ENCODE measurements at regions not wholly inside any gene's neighbourhood (a gene's known extent, or its start where the extent isn't known, plus 50 kb on each side); places are given as distances from the start of the nearest gene placed in this dataset.

DNA sequence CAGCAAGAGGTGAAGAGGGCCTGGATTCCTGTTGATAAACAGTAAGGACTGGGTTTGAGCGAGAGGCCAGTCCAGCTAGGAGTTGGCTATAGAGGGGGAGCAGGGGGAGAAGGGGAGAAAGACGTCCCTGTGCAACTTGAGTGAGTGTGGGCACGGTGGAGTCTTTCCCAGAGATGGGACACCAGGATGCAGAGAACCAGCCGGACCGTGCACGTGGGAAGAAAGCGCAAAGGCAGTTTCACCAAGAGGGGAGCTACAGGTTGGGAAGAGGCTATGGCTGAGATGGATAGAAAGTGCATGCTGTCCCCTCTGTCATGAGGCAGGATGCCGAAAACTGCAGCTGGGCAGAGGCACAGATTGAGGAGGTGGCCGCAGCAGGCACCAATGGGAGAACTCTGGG lies 96.0 kb upstream of the TLE3 start:
- Histone ChIP-seq H3K9me3 (ENCODE audit: control insufficient read depth in 2 of 2, low read length in 2 of 2) (no peaks in the 10 kb centered on the region), H3K9ac (ENCODE audit: low read depth in 1 of 2, low read length in 2 of 2) (no peak overlapping the region)

DNA sequence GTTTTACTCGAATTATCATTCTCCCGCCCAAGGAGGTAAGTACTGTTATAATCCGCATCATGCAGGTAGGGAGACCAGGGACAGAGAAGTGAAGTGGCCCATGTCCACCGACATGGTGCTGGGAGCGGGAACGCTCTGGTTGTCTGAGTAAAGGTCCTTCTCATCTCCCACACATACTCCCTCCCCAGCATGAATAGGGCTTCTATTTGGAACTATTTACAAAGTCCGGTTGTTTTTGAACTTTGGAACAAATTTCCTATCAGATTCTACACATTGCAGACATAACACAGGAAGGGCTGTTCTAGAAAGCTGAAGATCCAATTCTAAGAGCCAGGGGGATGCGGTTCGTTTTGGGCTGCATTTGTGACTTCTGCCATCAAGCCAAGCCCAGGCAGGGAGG lies 94.8 kb upstream of the TLE3 start:
- H3K9ac ChIP-seq (ENCODE audit: low read depth in 1 of 2, low read length in 2 of 2): no peak overlapping the region
- H3K4me1 ChIP-seq (ENCODE audit: control insufficient read depth in 2 of 2, insufficient read depth in 2 of 2, low read length in 2 of 2): peaks cover 0 to 11% of the 10 kb centered on the region in 2 donors
- H3K27me3 ChIP-seq (ENCODE audit: control insufficient read depth in 2 of 2, insufficient read depth in 2 of 2, low read length in 2 of 2): no peaks in the 10 kb centered on the region
- H3K9me3 ChIP-seq (ENCODE audit: control insufficient read depth in 2 of 2, low read length in 2 of 2): no peaks in the 10 kb centered on the region
- no peak overlapping the region for H3K4me3 ChIP-seq (ENCODE audit: low read length in 2 of 2)
- no peaks in the 10 kb centered on the region for H3K36me3 ChIP-seq (ENCODE audit: control insufficient read depth in 2 of 2, insufficient read depth in 2 of 2, low read length in 2 of 2)
- no peak overlapping the region for H3K27ac ChIP-seq (ENCODE audit: low read depth in 2 of 2, low read length in 2 of 2)

More for the DNA sequence above, 96.0 kb upstream of the TLE3 start:
- no peaks in the 10 kb centered on the region for H3K27me3 ChIP-seq (ENCODE audit: control insufficient read depth in 2 of 2, insufficient read depth in 2 of 2, low read length in 2 of 2)
- no peak overlapping the region for H3K4me3 ChIP-seq (ENCODE audit: low read length in 2 of 2)
- no peak overlapping the region for H3K27ac ChIP-seq (ENCODE audit: low read depth in 2 of 2, low read length in 2 of 2)
- no peaks in the 10 kb centered on the region for H3K36me3 ChIP-seq (ENCODE audit: control insufficient read depth in 2 of 2, insufficient read depth in 2 of 2, low read length in 2 of 2)
- H3K4me1 ChIP-seq (ENCODE audit: control insufficient read depth in 2 of 2, insufficient read depth in 2 of 2, low read length in 2 of 2): peaks cover 0 to 11% of the 10 kb centered on the region in 2 donors

DNA sequence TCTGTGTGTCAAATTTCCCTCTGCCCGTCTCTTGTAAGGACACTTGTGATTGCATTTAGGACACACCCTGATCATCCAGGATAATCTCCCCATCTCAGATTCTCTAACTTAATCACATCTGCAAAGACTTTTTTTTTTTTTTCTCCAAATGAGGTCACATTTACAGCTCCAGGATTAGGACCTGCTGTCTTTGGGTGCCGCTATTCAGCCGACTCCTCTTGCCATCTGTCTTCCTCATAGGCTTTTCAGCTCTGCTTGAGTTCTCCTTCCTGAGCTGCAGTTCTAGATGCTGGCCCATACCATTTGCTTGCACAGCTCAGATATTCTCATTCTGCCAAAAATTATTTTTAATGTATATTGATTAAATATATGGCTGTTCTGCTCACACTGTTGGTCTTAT lies 94.3 kb upstream of the TLE3 start:
- no peaks in the 10 kb centered on the region for H3K27me3 ChIP-seq (ENCODE audit: control insufficient read depth in 2 of 2, insufficient read depth in 2 of 2, low read length in 2 of 2)
- H3K9me3 ChIP-seq (ENCODE audit: control insufficient read depth in 2 of 2, low read length in 2 of 2): no peaks in the 10 kb centered on the region
- no peaks in the 10 kb centered on the region for H3K36me3 ChIP-seq (ENCODE audit: control insufficient read depth in 2 of 2, insufficient read depth in 2 of 2, low read length in 2 of 2)
- H3K9ac ChIP-seq (ENCODE audit: low read depth in 1 of 2, low read length in 2 of 2): no peak overlapping the region
- H3K4me3 ChIP-seq (ENCODE audit: low read length in 2 of 2): no peak overlapping the region
- peaks cover 0 to 11% of the 10 kb centered on the region in 2 donors for H3K4me1 ChIP-seq (ENCODE audit: control insufficient read depth in 2 of 2, insufficient read depth in 2 of 2, low read length in 2 of 2)
- H3K27ac ChIP-seq (ENCODE audit: low read depth in 2 of 2, low read length in 2 of 2): no peak overlapping the region

DNA sequence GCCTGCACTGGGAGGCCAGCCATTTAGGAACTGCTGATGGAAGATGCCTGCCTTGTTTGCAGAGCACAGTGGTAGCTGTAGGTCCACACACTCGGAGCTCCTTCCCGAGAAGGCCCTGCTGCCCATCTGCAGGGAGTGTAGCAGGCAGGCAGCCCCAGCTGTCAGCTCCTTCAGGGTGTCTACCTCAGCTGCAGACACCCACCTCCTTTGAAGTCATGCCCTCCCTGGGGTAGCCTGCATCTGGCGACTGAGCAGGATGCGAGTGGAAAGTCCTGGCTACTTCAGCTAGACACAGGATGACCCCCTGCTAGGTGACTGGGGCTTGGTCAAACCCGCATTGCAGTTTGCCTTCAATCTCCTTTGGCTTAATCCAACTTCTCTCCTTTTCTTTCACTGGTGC lies 93.2 kb upstream of the TLE3 start:
- H3K4me1 ChIP-seq (ENCODE audit: control insufficient read depth in 2 of 2, insufficient read depth in 2 of 2, low read length in 2 of 2): peaks cover 0 to 6% of the 10 kb centered on the region in 2 donors
- no peaks in the 10 kb centered on the region for H3K36me3 ChIP-seq (ENCODE audit: control insufficient read depth in 2 of 2, insufficient read depth in 2 of 2, low read length in 2 of 2)
- no peak overlapping the region for H3K9ac ChIP-seq (ENCODE audit: low read depth in 1 of 2, low read length in 2 of 2)
- no peak overlapping the region for H3K27ac ChIP-seq (ENCODE audit: low read depth in 2 of 2, low read length in 2 of 2)
- H3K27me3 ChIP-seq (ENCODE audit: control insufficient read depth in 2 of 2, insufficient read depth in 2 of 2, low read length in 2 of 2): no peaks in the 10 kb centered on the region
- H3K4me3 ChIP-seq (ENCODE audit: low read length in 2 of 2): no peak overlapping the region
- no peaks in the 10 kb centered on the region for H3K9me3 ChIP-seq (ENCODE audit: control insufficient read depth in 2 of 2, low read length in 2 of 2)

DNA sequence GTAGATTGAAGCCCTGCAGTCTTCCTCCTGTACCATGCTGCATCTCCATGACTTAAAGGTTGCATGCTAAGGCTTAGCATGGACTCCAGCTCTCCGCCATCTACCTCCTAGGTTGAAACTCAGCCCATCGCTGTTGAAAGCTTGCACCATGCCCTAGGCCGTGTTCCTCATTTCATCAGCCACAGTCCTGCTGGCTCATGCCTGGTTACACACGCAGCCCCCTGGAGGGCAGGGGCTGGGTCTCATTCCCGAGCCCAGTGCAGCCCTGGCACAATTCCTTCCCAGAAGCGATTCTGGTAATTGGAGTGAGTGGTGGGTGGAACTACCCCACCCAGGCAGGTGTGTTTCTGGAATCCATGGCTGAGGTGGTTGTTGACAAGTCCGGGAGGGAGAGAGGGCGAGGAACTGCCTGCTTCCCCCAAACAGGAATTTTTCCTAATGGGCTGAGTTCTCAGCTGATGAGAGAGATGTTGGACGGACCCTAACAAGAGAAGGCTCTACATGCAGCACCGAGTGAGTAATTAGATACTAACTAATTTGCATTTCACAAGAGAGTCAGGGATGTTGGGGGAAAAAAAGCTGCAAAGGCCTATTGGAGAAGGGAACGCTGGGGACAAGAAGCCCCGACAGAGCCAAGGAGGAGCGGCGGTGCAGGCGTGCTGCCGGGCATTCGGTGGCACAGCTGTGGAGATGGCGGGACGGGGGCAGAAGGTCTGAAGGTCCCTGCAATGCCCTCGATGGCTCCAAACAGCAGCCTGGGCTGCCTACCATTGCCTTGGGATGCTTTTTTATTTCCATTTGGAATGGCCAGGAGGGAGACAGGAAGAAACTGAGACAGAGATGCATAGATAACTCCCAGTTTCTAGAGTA lies 92.3 kb upstream of the TLE3 start:
- H3K9me3 ChIP-seq (ENCODE audit: control insufficient read depth in 2 of 2, low read length in 2 of 2): no peaks in the 10 kb centered on the region
- no peak overlapping the region for H3K9ac ChIP-seq (ENCODE audit: low read depth in 1 of 2, low read length in 2 of 2)
- H3K27ac ChIP-seq (ENCODE audit: low read depth in 2 of 2, low read length in 2 of 2): no peak overlapping the region
- no peak overlapping the region for H3K4me3 ChIP-seq (ENCODE audit: low read length in 2 of 2)
- H3K27me3 ChIP-seq (ENCODE audit: control insufficient read depth in 2 of 2, insufficient read depth in 2 of 2, low read length in 2 of 2): no peaks in the 10 kb centered on the region
- no peaks in the 10 kb centered on the region for H3K4me1 ChIP-seq (ENCODE audit: control insufficient read depth in 2 of 2, insufficient read depth in 2 of 2, low read length in 2 of 2)
- no peaks in the 10 kb centered on the region for H3K36me3 ChIP-seq (ENCODE audit: control insufficient read depth in 2 of 2, insufficient read depth in 2 of 2, low read length in 2 of 2)

DNA sequence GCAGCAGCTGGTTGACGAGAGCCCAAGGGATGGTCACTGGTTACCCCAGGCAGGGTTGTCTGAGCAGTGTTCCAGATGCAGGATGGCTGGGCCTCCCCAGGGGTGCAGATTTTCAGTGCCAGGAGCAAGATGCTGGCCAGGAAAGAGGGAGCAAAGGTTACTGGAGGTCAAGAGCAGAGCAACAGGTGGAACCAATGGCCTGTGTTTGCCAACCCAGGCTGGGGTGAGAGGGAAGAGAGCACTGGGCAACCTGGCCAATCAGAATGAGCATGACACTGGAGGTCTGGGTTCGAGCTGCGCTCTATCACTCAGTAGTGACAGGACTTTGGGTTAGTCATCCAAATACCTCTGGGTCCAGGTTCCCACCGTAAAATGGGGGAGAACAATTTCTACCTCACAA lies 90.6 kb upstream of the TLE3 start:
- H3K9ac ChIP-seq (ENCODE audit: low read depth in 1 of 2, low read length in 2 of 2): no peak overlapping the region
- H3K4me3 ChIP-seq (ENCODE audit: low read length in 2 of 2): no peak overlapping the region
- no peak overlapping the region for H3K27ac ChIP-seq (ENCODE audit: low read depth in 2 of 2, low read length in 2 of 2)
- H3K27me3 ChIP-seq (ENCODE audit: control insufficient read depth in 2 of 2, insufficient read depth in 2 of 2, low read length in 2 of 2): no peaks in the 10 kb centered on the region
- no peaks in the 10 kb centered on the region for H3K9me3 ChIP-seq (ENCODE audit: control insufficient read depth in 2 of 2, low read length in 2 of 2)
- no peaks in the 10 kb centered on the region for H3K4me1 ChIP-seq (ENCODE audit: control insufficient read depth in 2 of 2, insufficient read depth in 2 of 2, low read length in 2 of 2)
- no peaks in the 10 kb centered on the region for H3K36me3 ChIP-seq (ENCODE audit: control insufficient read depth in 2 of 2, insufficient read depth in 2 of 2, low read length in 2 of 2)

DNA sequence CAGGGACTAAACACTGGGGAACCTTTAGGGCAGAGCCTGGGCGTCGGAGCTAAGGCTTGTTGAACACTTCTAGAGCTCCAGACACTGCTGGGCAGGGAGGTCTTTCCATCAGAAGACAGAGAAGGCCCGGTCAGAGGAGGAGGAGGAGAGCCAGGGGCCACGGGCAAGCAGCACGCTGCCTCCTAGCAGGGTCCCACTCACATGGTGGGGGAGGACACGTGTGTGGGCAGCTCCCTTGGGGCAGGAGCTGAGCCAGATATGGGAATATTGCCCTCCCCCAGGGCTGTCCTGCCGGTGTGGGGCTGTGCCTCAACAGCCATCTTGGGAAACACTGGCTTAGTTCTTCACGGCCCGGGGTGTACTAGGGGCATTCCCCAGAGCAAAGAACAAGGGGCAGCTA lies 89.6 kb upstream of the TLE3 start:
- no peak overlapping the region for H3K4me3 ChIP-seq (ENCODE audit: low read length in 2 of 2)
- no peaks in the 10 kb centered on the region for H3K27me3 ChIP-seq (ENCODE audit: control insufficient read depth in 2 of 2, insufficient read depth in 2 of 2, low read length in 2 of 2)
- no peak overlapping the region for H3K27ac ChIP-seq (ENCODE audit: low read depth in 2 of 2, low read length in 2 of 2)
- H3K9me3 ChIP-seq (ENCODE audit: control insufficient read depth in 2 of 2, low read length in 2 of 2): no peaks in the 10 kb centered on the region
- H3K9ac ChIP-seq (ENCODE audit: low read depth in 1 of 2, low read length in 2 of 2): no peak overlapping the region
- no peaks in the 10 kb centered on the region for H3K36me3 ChIP-seq (ENCODE audit: control insufficient read depth in 2 of 2, insufficient read depth in 2 of 2, low read length in 2 of 2)
- H3K4me1 ChIP-seq (ENCODE audit: control insufficient read depth in 2 of 2, insufficient read depth in 2 of 2, low read length in 2 of 2): no peaks in the 10 kb centered on the region

DNA sequence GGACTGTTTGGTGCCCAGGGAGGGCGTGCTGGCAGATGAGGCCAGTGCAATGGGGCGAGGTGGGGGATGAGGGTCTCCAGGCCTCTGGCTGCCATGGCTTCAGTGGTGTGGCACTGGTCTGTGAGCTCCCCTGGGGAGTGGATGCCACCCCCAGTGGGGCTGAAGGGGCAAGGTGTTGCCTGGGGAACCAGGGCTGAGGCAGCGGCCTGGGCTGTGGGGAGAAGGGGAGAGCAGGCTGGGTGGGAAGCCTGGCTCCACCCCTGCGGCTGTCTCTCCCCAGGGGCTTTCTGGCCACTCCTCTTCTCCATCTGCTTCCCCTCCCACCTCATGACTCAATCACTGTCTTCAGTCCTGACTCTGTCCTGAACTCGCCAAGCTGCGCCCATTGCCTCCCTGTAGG lies 88.4 kb upstream of the TLE3 start:
- no peak overlapping the region for H3K9ac ChIP-seq (ENCODE audit: low read depth in 1 of 2, low read length in 2 of 2)
- H3K9me3 ChIP-seq (ENCODE audit: control insufficient read depth in 2 of 2, low read length in 2 of 2): no peaks in the 10 kb centered on the region
- H3K27me3 ChIP-seq (ENCODE audit: control insufficient read depth in 2 of 2, insufficient read depth in 2 of 2, low read length in 2 of 2): no peaks in the 10 kb centered on the region
- H3K36me3 ChIP-seq (ENCODE audit: control insufficient read depth in 2 of 2, insufficient read depth in 2 of 2, low read length in 2 of 2): no peaks in the 10 kb centered on the region
- no peaks in the 10 kb centered on the region for H3K4me1 ChIP-seq (ENCODE audit: control insufficient read depth in 2 of 2, insufficient read depth in 2 of 2, low read length in 2 of 2)
- no peak overlapping the region for H3K4me3 ChIP-seq (ENCODE audit: low read length in 2 of 2)
- no peak overlapping the region for H3K27ac ChIP-seq (ENCODE audit: low read depth in 2 of 2, low read length in 2 of 2)

DNA sequence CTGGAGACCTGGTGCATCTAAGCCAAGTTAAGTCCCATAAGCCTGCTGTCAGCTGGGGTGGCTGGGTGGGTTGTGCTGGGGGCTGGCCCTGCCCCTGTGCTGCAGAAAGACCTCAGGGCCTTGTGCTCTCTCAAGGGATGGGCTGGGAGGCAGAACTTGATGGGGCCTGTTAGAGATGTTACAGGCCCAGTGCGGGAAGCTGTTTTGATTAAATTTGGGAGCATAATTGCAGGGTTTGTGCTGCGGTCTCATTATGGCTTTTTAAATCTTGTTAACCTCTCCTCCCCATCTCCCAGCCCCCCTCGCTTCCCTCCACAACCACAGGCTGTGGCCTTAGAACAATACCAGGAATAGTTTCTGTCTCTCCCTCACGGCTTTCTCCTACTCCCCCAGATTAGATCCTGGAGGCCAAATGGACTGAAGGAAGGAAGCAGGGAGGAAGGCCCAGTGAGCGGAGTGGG lies 87.6 kb upstream of the TLE3 start:
- H3K27me3 ChIP-seq (ENCODE audit: control insufficient read depth in 2 of 2, insufficient read depth in 2 of 2, low read length in 2 of 2): no peaks in the 10 kb centered on the region
- peaks cover 0 to 2% of the 10 kb centered on the region in 2 donors for H3K4me1 ChIP-seq (ENCODE audit: control insufficient read depth in 2 of 2, insufficient read depth in 2 of 2, low read length in 2 of 2)
- no peak overlapping the region for H3K4me3 ChIP-seq (ENCODE audit: low read length in 2 of 2)
- H3K27ac ChIP-seq (ENCODE audit: low read depth in 2 of 2, low read length in 2 of 2): no peak overlapping the region
- no peak overlapping the region for H3K9ac ChIP-seq (ENCODE audit: low read depth in 1 of 2, low read length in 2 of 2)
- no peaks in the 10 kb centered on the region for H3K36me3 ChIP-seq (ENCODE audit: control insufficient read depth in 2 of 2, insufficient read depth in 2 of 2, low read length in 2 of 2)
- no peaks in the 10 kb centered on the region for H3K9me3 ChIP-seq (ENCODE audit: control insufficient read depth in 2 of 2, low read length in 2 of 2)

DNA sequence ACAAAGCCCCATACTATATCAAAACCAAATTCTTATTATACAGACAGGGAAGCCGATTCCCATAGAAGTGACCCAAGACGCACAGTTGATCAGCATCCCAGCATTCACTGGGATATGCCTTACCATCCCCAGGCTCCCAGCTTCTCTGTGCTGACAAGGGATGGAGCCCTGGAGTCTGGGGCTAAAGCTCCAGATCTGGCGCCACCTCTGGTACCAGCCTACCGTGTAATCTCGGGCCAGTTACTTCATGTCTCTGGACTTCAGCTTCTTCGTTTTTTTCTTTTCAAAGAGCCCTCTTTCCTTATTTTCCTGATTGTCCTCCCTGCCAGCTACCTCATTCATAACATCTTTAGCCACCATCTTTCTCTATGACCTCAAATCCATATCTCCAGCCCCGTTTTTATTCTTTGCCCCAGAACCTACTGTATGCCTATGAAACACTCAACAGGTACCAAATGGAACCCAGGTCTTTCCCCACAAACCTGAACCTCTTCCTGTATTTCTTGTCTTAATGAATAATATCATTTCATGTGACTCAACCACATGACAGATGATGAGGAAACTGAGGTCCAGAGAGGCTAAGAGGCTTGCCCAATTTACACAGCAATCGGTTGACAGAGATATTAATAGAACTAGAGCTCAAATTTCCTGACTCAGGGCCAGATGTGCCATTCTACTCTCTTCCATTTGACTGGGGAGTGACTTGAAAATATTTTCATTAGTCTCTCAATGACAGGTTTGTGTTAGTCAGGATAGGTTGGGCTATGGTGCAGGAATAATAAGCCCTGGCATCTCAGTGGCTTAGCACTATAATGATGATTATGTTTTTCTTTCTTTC lies 85.4 kb upstream of the TLE3 start:
- H3K9me3 ChIP-seq (ENCODE audit: control insufficient read depth in 2 of 2, low read length in 2 of 2): no peaks in the 10 kb centered on the region
- H3K27ac ChIP-seq (ENCODE audit: low read depth in 2 of 2, low read length in 2 of 2): no peak overlapping the region
- H3K4me3 ChIP-seq (ENCODE audit: low read length in 2 of 2): no peak overlapping the region
- H3K9ac ChIP-seq (ENCODE audit: low read depth in 1 of 2, low read length in 2 of 2): no peak overlapping the region
- H3K27me3 ChIP-seq (ENCODE audit: control insufficient read depth in 2 of 2, insufficient read depth in 2 of 2, low read length in 2 of 2): no peaks in the 10 kb centered on the region
- no peaks in the 10 kb centered on the region for H3K36me3 ChIP-seq (ENCODE audit: control insufficient read depth in 2 of 2, insufficient read depth in 2 of 2, low read length in 2 of 2)
- peaks cover 0 to 2% of the 10 kb centered on the region in 2 donors for H3K4me1 ChIP-seq (ENCODE audit: control insufficient read depth in 2 of 2, insufficient read depth in 2 of 2, low read length in 2 of 2)

Measured in mucosa of rectum (tissue), 2 donors.